ENCODE measurements at regions not wholly inside any gene's neighbourhood (a gene's known extent, or its start where the extent isn't known, plus 50 kb on each side); places are given as distances from the start of the nearest gene placed in this dataset.

DNA sequence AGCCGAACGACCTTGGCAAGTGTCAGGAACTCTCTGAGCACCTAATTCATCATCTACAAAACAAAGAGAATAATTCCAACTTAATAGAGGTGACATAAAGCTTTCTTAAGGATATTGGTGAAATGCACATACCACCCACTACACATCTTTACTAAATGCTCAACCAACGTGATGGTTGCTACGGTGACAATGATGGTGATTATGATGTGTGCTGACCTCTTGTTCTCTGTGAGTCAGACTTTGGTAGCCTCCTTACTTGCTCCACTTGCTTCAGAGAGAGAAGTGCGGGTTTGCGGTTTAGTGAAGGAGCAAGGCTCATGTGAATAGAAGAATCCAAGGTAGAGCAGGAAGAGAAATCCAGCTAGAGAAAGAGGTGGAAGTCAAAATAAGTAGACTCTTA, 52.8 kb upstream of the CLNK start:
- DNase-seq (ENCODE audit: low spot score), result no peak
- ATAC-seq (ENCODE audit: low FRiP score), result no peak

GRCh38 chr4:10736895-10737294, 52.3 kb upstream of the CLNK start:
- ATAC-seq (ENCODE audit: low FRiP score) (no peak), DNase-seq (ENCODE audit: low spot score) (no peak)
- TF ChIP-seq CTCF (IDR thresholded peaks at IDR 0.05), result no peak

More for the DNA sequence above, 52.8 kb upstream of the CLNK start:
- no peak for TF ChIP-seq CTCF (IDR thresholded peaks at IDR 0.05)

GRCh38 chr4:10736266-10736665, 51.7 kb upstream of the CLNK start:
- DNase-seq (ENCODE audit: low spot score) (no peak), ATAC-seq (ENCODE audit: low FRiP score) (no peak)
- no peak for TF ChIP-seq CTCF (IDR thresholded peaks at IDR 0.05)

- DNase-seq (ENCODE audit: low spot score) (no peak), ATAC-seq (ENCODE audit: low FRiP score) (no peak)
- TF ChIP-seq CTCF (IDR thresholded peaks at IDR 0.05), result no peak
Observed at GRCh38 chr4:10734697-10735096, 50.1 kb upstream of the CLNK start.
